GM18498 (cell line): ENCODE measurements at regions not wholly inside any gene's neighbourhood (a gene's known extent, or its start where the extent isn't known, plus 50 kb on each side); places are given as distances from the start of the nearest gene placed in this dataset.
"Not testable (repeated sequence)": the region's sequence is repeated elsewhere in the genome, so short reads cannot be mapped to it uniquely, and the experiment has no call there.

Source experiments
- ATAC-seq: cut with Tn5 transposase; IDR thresholded peaks from one replicate; pipeline ENCODE4 v1.9.1; 2021; ENCODE audit warnings: mild to moderate bottlenecking, moderate library complexity; ENCODE audit not compliant: unreplicated experiment

DNA sequence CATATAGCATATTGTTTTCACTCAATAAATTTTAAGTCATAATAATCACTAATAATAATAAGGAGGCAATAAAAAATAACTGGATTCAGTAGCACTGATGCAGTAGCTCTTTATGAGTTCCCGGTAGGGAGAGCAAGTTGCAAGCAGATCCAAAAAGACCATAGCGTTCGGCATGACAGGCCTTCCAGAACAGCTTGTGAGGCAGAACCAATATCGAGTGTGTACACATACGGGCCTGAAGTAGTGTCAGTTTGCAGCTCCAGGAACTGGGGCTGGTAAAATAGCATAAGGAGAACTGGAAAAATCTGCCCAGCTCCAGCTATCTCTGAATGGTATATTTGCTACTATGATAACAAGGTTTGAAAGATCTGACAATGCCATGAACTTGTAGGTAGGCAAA is 1607.8 kb upstream of the PIK3C3 start:
- ATAC-seq, result no peak

DNA sequence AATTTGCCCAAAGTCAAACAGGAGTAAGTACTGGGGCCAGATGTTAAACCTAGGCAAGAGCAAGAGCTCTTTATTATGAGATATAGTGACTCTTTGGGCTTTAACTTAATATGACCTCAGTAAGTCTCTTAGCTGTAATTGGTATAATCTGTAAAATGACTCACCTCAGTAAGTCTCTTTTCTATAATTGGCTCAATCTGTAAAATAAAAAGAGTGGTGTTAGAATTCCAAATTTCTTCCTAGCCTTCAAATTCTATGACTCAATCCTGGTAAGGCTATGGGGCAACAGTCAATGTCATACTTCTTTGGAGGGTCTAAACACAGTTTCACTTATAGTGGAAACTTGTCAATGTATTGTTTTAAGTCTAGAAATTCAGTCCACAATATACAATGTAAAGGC is 1608.9 kb upstream of the PIK3C3 start:
- ATAC-seq, result no peak

DNA sequence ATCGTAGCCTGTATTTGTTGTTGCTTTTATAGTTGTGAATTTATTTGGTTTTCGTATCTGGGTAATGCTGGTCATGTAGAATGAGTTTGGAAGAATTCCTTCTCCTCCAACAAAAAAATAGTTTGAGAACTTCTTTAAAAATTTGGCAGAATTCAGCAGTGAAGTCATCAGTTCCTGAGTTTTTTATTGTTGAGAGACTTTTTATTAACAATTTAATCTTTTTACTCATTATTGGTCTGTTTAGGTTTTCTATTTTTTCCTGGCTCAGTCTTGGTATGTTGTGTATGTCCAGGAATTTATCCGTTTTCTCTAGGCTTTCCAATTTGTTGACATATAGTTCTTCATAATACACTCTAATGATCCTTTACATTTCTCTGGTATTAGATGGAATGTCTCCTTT is 1613.3 kb upstream of the PIK3C3 start:
- ATAC-seq, result no peak

DNA sequence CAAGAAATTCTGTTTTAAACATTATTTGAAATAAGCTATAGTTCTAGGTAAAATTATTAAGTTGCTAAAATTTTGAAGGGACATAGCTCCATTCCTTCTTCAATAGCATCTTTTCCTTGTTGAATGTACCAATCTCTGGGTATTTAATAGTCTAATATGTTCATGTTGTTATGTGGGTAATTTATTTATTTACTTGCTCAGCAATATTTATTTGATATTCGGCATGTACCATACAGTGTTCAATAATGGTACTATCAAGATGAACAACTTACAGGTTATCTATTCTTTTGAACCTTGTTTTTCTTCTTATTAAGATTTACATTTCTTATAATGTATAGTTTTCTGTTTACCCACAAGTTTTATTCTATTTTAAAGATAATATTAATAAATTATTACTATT is 1616.8 kb upstream of the PIK3C3 start:
- ATAC-seq, result no peak

DNA sequence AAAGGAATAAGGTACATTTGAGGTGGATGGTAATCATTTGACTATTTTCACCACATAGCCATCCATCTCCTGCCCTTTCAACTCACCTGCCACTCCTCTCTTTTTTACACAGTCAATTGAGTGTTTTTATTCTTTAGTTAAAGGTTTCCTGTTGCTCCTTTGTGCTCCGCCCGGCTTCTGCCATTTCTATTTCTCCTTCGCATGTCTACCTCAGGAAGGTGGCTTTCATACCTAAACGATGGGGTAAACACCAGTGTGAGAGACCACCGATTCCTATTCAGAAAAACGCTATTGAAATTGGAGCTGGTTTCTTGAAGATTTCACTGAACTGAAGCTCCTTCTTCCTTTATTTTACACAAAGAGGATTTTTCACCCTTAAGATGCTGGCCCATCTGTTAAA is 1628.0 kb upstream of the PIK3C3 start:
- ATAC-seq, result no peak

DNA sequence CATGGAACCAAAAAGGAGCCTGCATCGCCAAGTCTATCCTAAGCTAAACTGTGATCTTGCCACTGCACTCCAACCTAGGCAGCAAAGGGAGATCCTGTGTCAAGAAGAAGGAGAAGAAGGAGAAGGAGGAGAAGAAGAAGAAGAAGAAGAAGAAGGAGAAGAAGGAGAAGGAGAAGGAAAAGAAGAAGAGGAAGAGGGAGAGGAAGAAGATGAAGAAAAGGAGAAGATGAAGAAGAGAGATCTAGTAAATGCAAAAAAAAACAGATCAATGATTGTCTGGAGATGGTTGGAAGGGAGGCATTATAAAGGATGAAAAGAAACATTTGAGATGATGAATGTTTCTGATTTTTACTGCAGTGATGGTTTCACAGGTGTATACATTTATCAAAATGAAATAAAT is 1629.0 kb upstream of the PIK3C3 start:
- no peak for ATAC-seq

DNA sequence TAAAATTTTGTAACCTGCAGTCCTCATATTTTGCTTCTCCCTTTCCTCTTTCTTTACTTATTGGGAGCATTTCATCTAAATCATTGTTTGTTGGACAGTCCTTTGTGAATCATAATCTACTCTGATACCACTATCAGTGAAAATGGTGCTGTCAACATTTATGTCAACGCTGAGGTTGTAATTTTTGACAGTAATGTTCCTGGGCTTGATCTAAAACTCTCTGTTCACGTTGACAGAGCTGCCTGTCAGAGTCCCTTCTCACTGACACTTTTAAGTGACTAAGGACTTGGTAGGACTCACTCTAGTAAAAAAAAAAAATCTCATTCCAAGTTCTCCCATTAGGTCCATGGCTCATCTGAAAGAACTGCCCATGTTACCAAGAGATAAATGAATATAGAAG is 1640.8 kb upstream of the PIK3C3 start:
- no peak for ATAC-seq

DNA sequence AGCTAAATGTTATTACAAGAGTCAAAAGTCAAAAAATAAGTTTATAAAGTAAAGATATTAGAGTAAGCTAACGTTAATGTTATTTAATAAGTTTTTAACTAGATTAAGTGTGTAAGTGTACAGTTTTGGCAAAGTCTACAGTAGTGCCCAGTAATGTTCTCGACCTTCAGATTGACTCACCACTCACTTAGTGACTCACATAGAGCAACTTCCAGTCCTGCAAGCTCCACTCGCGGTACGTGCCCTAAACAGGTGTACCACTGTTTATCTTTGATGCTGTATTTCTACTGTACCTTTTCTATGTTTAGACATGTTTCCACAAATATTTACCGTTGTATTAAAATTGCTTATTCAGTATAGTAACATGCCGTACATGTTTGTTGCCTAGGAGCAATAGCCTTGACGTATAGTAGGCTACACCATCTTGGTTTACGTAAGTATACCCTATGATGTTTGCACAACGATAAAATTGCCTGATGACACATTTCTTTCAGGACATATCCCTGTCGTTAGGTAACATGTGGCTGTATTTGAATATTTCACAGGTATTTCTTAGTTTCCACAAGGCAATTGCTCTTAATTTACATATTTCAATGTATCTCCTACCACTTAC is 1641.9 kb upstream of the PIK3C3 start:
- ATAC-seq, result no peak

DNA sequence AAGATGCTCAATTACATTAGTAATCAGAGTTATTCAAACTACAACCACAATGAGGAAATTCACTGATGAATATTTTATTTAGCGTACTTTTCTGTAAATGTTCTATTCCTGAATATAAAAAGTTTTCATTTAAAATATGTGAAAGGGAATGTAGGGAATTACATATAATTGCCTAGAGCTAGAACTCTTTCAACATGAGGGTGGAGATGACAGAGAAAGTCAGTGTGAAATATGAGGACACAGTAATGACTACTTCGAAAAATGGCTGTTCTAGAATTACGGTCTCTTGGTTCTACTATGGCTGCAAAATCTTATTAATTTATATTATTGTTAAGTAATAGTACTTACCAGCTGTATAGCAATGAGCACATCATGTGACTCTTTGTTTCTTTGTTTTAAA is 1647.4 kb upstream of the PIK3C3 start:
- ATAC-seq, result no peak

DNA sequence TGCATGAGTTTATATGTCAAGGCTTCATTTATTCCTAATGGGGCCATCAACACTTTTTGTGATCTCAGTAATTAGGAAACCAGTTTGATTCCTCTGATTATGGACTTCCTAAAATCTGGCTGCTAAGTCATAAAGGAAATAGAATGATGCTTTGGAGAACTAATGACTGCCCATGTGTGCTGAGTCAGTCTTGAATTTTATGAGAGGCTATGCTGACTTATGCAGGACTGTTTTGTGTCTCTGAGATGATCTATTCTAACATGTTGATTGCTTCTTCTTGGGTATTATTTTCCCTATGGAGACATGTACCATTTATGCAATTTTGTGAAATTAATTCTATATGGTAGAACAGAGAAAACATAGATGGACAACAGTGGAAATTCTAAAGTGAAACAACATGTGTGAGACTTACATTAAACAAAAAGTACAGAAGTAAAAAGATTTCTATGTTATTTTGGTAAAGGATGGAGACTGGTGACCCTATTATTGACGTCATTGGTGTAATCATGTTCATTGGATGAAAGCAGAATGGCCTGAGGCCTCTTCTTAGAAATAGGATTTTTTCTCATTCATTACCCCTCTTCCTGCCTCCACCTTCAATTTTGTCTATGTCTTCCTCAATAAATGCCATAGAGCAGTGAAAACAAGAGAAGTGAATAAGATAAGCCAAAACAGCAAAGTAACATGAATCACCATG is 1658.2 kb upstream of the PIK3C3 start:
- no peak for ATAC-seq

DNA sequence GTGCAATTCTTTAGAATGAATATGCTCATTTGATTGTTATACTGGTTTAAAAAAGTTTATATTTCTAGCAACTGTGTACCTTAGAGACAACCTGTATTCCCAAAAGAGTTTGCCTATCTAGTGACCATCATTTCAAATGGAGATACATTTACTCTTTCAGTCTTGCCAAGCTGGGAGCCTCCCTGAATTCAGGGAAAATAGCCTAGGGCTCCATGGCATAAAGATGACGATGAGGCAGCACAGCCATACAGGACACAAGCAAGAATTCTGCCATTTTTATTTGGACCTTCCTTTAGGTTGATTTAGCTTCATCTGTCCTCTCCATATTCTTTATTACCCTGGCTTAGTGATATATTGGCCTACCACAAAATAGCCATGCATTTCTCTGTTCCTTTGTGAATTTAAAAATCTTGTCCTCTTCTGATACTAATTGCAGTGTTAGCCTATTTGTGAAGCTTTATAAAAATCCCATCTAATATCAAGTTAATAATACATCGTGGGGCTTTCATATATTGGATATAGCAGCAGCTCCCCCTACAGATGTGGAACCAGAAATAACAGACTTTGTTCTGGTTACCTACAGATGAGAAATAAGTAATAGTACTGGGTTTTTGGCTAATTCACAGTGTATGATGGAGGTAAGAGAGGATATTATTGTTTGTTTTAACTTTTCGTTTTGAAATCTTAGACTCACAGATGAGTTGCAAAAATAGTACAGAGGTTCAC is 1661.9 kb upstream of the PIK3C3 start:
- no peak for ATAC-seq

DNA sequence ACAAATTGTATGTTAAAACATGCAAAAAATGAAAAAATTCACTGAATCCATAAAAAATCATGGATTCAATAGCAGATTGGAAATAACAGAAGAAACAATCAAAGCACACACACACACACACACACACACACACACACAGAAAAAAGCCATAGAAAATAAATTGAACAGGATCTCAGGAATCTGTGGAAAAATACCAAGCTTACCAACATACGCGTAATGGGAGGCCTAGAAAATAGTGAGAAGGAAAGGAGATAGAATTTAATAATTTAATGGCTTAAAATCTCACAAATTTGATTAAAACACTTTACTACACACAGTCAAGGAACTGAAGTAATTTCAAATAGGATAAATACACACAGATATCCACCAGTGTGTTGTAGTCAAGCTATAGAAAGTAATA is 1671.5 kb upstream of the PIK3C3 start:
- no peak for ATAC-seq

DNA sequence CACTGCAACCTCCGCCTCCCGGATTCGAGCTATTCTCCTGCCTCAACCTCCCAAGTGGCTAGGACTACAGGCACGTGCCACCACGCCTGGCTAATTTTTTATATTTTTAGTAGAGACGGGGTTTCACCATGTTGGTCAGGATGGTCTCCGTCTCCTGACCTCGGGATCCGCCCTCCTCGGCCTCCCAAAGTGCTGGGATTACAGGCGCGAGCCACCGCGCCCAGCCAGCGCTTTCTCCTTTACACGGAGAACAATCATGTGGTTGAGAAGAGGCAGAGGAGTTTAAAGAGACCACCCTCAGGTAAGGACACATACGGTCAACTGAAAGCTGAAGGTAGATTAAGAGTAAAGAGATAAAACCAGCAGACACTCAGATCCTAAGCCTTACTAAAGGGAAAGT is 1673.7 kb upstream of the PIK3C3 start:
- ATAC-seq, result not testable (repeated sequence)

DNA sequence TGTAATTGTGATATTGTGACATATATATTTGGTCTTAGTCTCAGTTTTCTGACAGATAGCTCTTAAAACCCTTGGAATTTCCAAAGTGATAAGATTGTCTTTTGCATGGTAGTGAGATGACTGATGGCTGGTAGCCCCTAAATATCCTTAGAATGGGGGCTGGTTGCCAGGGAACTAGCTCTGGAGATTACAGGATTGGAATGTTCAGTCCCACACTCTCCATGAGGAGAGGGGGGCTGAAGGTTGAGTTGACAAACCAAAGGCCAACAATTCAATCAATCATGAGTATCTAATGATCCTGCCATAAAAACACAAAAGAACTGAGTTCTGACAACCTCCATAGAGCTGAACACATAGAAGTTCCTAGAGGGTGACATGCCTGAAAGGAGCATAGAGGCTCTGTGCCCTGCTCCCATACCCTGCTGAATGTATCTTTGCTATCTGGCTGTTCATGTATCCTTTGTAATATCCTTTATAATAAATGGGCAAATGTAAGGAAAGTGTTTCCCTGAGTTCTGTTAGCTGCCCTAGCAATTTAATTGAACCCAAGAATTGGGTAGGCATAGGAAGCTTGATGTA is 1680.3 kb upstream of the PIK3C3 start:
- no peak for ATAC-seq

DNA sequence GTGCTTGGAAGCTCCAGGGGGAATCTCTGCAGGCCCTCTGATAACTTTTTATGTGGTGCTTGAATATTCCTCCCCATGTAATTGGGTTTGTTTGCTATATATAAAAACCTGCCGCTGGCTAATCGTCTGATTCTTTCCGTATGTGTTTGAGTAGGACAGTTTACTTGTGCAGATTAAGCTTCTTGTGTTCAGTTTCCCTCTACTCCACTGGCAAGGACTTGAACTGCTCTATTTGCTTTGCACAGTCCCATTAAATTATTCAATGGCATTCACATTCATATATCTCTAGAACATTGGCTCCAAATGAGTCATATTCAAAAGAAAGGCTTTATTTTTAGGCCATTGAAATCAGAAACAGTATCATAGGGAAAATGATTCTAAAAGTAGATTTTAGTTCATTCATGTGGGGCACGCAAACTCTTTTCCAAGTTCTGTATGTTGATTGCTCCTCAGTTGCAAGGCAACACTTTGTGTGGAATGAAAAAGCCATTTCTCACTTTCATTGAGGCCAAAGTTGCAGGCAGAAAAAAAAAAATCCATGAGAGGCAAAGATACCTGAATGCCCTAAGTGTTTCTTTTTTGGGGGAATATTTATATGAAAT is 1682.3 kb upstream of the PIK3C3 start:
- no peak for ATAC-seq

DNA sequence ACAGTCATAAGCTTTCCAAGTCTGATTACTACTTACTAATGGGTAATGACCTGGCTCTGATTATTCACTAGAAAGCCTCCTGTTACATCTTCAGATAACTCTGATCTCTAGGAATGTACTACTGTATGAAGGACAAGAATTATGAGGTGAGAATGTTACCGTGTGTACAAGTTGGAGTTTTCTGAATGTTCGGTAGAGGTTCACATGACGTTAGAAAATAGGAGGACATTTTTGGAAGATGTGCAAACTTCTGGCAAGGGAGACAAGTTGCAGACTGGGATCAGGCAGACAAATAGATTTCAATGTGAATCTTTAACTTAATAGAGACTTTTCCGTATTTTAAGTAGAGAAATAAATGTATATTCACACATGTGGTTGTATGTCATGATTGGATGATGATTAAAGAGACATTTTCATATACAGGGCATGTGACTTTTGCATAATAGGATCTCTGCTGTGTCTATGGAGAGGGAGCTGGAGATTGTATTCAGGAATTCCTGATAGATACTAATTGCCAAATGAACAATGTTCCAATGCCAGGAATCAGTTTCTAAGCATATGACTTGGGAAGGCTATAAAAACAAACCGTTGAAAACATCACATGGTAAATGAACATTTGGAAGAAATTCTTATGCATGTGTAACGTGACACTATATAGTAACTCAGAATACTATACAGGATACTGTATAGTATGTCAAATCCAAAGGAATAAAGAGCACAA is 1695.8 kb upstream of the PIK3C3 start:
- no peak for ATAC-seq

DNA sequence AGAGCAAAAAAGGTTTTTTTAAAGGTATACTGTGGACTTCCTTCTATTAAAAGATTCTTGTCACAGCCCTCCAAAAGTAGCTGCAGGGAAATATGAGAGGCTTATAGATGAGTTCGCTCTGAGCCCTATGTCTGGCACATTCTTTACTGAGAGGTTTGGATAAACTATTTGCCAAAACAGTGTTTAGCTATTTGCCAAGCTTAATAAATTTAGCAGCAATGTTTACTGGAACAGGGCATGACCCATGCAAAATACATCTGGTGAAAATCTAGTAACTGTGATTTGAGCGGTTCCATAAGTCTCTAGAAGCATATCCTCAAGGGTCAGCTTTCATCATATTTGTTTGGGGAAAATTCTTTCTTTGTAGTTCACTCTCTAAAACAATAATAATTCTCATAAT is 1696.7 kb upstream of the PIK3C3 start:
- no peak for ATAC-seq

DNA sequence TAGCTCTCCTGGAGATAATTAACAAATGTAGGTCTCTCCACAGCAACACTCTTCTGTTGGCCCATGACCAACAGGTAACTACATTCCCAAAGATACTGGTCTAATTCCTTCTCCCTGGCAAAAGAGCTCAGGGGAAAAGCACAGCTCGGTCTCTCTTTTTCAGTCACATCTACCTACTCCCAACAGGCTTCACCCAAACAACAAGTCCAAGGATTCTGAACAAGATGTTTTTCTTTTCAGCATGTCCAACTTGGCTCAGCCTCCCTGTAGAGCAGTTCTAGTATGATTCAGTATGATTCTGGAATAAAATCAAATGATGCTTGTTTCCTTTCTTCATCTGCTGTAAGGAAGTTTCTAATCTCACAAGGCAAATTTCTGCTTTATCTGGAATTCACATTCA is 1704.8 kb upstream of the PIK3C3 start:
- ATAC-seq, result no peak

DNA sequence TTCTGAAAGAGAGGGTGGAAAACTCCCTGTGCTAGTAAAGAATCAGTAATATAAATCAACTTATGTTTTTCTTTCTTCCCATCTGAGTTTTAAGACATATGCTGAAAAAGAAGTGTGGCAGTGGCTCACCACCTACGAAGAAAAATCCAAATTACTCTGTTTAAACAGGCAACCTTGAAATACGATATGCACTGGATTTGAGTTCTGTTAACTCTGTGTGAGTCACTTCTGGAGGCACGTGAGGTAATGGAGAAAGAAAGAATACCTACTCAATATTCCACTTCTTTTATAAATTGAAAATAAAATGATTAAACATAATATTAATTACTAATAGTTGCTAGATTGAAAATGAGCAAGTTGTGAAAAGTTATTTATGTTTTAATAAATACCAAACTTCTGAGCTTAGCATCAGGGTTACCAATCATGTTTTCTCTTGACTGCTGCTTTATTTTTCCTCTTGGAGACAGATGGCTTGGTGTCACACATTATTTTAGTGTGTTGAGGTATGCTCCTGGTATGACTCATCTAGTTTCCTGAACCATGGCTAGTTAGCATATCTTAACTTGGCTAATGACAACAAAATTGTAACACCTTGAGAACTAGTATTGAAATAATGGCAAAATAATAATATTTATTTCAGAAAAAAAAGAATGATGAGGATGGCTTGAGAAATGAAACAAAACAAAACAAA is 1705.5 kb upstream of the PIK3C3 start:
- ATAC-seq, result no peak

DNA sequence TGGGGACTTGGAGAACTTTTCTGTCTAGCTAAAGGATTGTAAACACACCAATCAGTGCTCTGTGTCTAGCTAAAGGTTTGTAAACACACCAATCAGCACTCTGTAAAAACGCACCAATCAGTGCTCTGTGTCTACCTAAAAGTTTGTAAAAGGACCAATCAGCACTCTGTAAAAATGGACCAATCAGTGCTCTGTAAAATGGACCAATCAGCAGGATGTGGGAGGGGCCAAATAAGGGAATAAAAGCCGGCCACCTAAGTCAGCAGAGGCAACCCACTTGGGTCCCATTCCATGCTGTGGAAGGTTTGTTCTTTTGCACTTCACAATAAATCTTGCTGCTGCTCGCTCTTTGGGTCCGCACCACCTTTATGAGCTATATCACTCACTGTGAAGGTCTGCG is 1709.4 kb upstream of the PIK3C3 start:
- not testable (repeated sequence) for ATAC-seq
